ENCODE measurements at regions not wholly inside any gene's neighbourhood (a gene's known extent, or its start where the extent isn't known, plus 50 kb on each side); places are given as distances from the start of the nearest gene placed in this dataset.

- no peak for ATAC-seq
- intact Hi-C loops (cut with DNase I), result no loop called here
Observed at GRCh38 chr15:70532531-70533186, 230.7 kb downstream of the UACA start.

GRCh38 chr15:70531576-70531975 lies 231.8 kb downstream of the UACA start:
- peaks cover 0 to 3% (median 0%) of the 10 kb centered on the region in 9 donors for H3K27me3 ChIP-seq
- TF ChIP-seq CTCF (IDR thresholded peaks at IDR 0.05), result no peak
- no peak for TF ChIP-seq POLR2A (IDR thresholded peaks at IDR 0.05)
- no peak overlapping the region for H3K4me3 ChIP-seq
- no peak overlapping the region for H3K27ac ChIP-seq
- H3K4me1 ChIP-seq, result peaks cover 0 to 49% (median 0%) of the 10 kb centered on the region in 12 donors
- H3K9me3 ChIP-seq, result no peaks in the 10 kb centered on the region
- no peaks in the 10 kb centered on the region for H3K36me3 ChIP-seq
- DNase-seq (no peak), ATAC-seq (no peak)
- intact Hi-C loops (cut with DNase I), result no loop called here
- WGBS, 4 donors, result 92 to 98% (median 95%) methylated on average over 2 of the region's 2 CpGs

More at GRCh38 chr15:70532531-70533186, 230.7 kb downstream of the UACA start:
- no peak overlapping the region for H3K27ac ChIP-seq
- TF ChIP-seq POLR2A (IDR thresholded peaks at IDR 0.05) (no peak), CTCF (IDR thresholded peaks at IDR 0.05) (no peak)
- H3K27me3 ChIP-seq, result peaks cover 0 to 4% (median 0%) of the 10 kb centered on the region in 9 donors
- 75 to 100% (median 85%) methylated on average over 3 to 5 of the region's 5 CpGs for WGBS, 4 donors
- DNase-seq, result no peak
- no peaks in the 10 kb centered on the region for H3K9me3 ChIP-seq
- H3K36me3 ChIP-seq, result no peaks in the 10 kb centered on the region
- no peak overlapping the region for H3K4me3 ChIP-seq
- H3K4me1 ChIP-seq, result peaks cover 0 to 38% (median 0%) of the 10 kb centered on the region in 12 donors

GRCh38 chr15:70530906-70531305 lies 232.5 kb downstream of the UACA start:
- H3K27ac ChIP-seq, result no peak overlapping the region
- peaks cover 0 to 3% (median 0%) of the 10 kb centered on the region in 9 donors for H3K27me3 ChIP-seq
- H3K4me3 ChIP-seq, result no peak overlapping the region
- DNase-seq (no peak), ATAC-seq (no peak)
- intact Hi-C loops (cut with DNase I), result no loop called here
- no peak for TF ChIP-seq CTCF (IDR thresholded peaks at IDR 0.05)
- no peak for TF ChIP-seq POLR2A (IDR thresholded peaks at IDR 0.05)
- peaks cover 0 to 52% (median 0%) of the 10 kb centered on the region in 12 donors for H3K4me1 ChIP-seq
- H3K9me3 ChIP-seq, result no peaks in the 10 kb centered on the region
- no peaks in the 10 kb centered on the region for H3K36me3 ChIP-seq
- WGBS, 4 donors, result 84 to 89% (median 84%) methylated on average over 5 to 8 of the region's 8 CpGs

GRCh38 chr15:70530503-70530902 lies 232.9 kb downstream of the UACA start:
- Histone ChIP-seq H3K36me3 (no peaks in the 10 kb centered on the region), H3K4me1 (peaks cover 0 to 48% (median 0%) of the 10 kb centered on the region in 12 donors), H3K27me3 (peaks cover 0 to 3% (median 0%) of the 10 kb centered on the region in 9 donors), H3K27ac (no peak overlapping the region), H3K9me3 (no peaks in the 10 kb centered on the region), H3K4me3 (no peak overlapping the region)
- ATAC-seq (peak in 3 of 4 donors; percentile 37 to 64 (median 55)), DNase-seq (no peak)
- intact Hi-C loops (cut with DNase I), result no loop called here
- whole genome bisulfite sequencing, 4 donors, result 70 to 93% (median 85%) methylated on average over 3 to 4 of the region's 4 CpGs
- no peak for TF ChIP-seq CTCF (IDR thresholded peaks at IDR 0.05)
- TF ChIP-seq POLR2A (IDR thresholded peaks at IDR 0.05), result no peak

Measured in heart left ventricle (tissue), 16 donors.